Peyer's patch (tissue), 4 donors: ENCODE measurements at regions not wholly inside any gene's neighbourhood (a gene's known extent, or its start where the extent isn't known, plus 50 kb on each side); places are given as distances from the start of the nearest gene placed in this dataset.

ENCODE experiments used
- POLR2A ChIP-seq, 2 donors: fragments of 450-650 bp; IDR thresholded peaks; one replicate each; pipeline ENCODE4 v1.5.1; 2017; ENCODE audit warnings: antibody characterized with exemption in 2 of 2, mild to moderate bottlenecking in 2 of 2, moderate library complexity in 2 of 2
- TF ChIP-seq, protein P1 (sequence below), 6 experiments: fragments of 450-650 bp in 4 of 6; fragments of 200-600 bp in 2 of 6; sonication (generic) in 1 of 6; IDR thresholded peaks; one replicate each; pipeline ENCODE4 v1.5.1; 2017 to 2019; ENCODE audit warnings: antibody characterized with exemption in 6 of 6, mild to moderate bottlenecking in 3 of 6, moderate library complexity in 1 of 6

DNA sequence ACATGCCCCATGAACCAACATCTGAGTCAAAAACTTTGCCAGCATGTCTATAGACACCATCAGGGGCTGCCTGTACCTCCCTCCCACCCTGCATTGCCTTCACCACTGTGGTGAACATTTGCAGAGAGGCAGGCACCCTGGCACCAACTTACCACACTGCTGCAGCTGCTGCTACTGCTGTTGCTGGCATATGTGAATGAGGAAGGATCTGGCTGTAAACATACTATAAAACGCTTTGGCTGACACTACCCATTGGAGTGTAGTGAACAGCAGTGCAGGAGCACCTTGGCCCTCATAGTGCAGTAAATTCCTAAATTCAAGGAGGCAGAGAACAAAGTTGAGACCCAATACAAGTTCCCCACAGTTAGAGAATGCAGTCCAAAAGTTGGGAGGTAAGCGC lies 90.6 kb upstream of the SPIN4 start:
- TF ChIP-seq, protein P1, sequence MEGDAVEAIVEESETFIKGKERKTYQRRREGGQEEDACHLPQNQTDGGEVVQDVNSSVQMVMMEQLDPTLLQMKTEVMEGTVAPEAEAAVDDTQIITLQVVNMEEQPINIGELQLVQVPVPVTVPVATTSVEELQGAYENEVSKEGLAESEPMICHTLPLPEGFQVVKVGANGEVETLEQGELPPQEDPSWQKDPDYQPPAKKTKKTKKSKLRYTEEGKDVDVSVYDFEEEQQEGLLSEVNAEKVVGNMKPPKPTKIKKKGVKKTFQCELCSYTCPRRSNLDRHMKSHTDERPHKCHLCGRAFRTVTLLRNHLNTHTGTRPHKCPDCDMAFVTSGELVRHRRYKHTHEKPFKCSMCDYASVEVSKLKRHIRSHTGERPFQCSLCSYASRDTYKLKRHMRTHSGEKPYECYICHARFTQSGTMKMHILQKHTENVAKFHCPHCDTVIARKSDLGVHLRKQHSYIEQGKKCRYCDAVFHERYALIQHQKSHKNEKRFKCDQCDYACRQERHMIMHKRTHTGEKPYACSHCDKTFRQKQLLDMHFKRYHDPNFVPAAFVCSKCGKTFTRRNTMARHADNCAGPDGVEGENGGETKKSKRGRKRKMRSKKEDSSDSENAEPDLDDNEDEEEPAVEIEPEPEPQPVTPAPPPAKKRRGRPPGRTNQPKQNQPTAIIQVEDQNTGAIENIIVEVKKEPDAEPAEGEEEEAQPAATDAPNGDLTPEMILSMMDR (IDR thresholded peaks at IDR 0.05) = no peak
- TF ChIP-seq POLR2A (IDR thresholded peaks at IDR 0.05) = no peak
